ENCODE measurements at regions not wholly inside any gene's neighbourhood (a gene's known extent, or its start where the extent isn't known, plus 50 kb on each side); places are given as distances from the start of the nearest gene placed in this dataset.
"Not testable (repeated sequence)": the region's sequence is repeated elsewhere in the genome, so short reads cannot be mapped to it uniquely, and the experiment has no call there.

GRCh38 chrX:51035746-51036145, 125.2 kb downstream of the BMP15 start:
- no peak for DNase-seq
- no peaks in the 10 kb centered on the region for H3K4me1 Mint-ChIP-seq
- no peaks in the 10 kb centered on the region for H3K9me3 Mint-ChIP-seq
- ChIA-PET CTCF (no interaction called here), POLR2A (no interaction called here)
- H3K4me3 Mint-ChIP-seq, result no peak overlapping the region
- H3K27ac Mint-ChIP-seq, result no peak overlapping the region
- H3K27me3 Mint-ChIP-seq, result no peaks in the 10 kb centered on the region
- no peaks in the 10 kb centered on the region for H3K36me3 Mint-ChIP-seq (ENCODE audit: low read depth)

GRCh38 chrX:51047950-51048349, 137.4 kb downstream of the BMP15 start:
- ChIA-PET CTCF (no interaction called here), POLR2A (no interaction called here)
- Mint-ChIP-seq H3K36me3 (ENCODE audit: low read depth) (no peaks in the 10 kb centered on the region), H3K4me1 (no peaks in the 10 kb centered on the region), H3K4me3 (no peak overlapping the region), H3K27ac (no peak overlapping the region), H3K9me3 (no peaks in the 10 kb centered on the region), H3K27me3 (peaks cover 5% of the 10 kb centered on the region)
- DNase-seq, result no peak

- Mint-ChIP-seq H3K27me3 (no peaks in the 10 kb centered on the region), H3K36me3 (ENCODE audit: low read depth) (no peaks in the 10 kb centered on the region), H3K4me1 (no peaks in the 10 kb centered on the region), H3K4me3 (no peak overlapping the region), H3K9me3 (no peaks in the 10 kb centered on the region), H3K27ac (no peak overlapping the region)
- no peak for DNase-seq
- POLR2A ChIA-PET, result no interaction called here
- CTCF ChIA-PET, result no interaction called here
Measured at GRCh38 chrX:51053741-51054140, 143.2 kb downstream of the BMP15 start.

- ChIA-PET CTCF (no interaction called here), POLR2A (no interaction called here)
- no peaks in the 10 kb centered on the region for H3K4me1 Mint-ChIP-seq
- no peaks in the 10 kb centered on the region for H3K36me3 Mint-ChIP-seq (ENCODE audit: low read depth)
- no peaks in the 10 kb centered on the region for H3K27me3 Mint-ChIP-seq
- no peak for DNase-seq
- no peaks in the 10 kb centered on the region for H3K9me3 Mint-ChIP-seq
- H3K27ac Mint-ChIP-seq, result no peak overlapping the region
- H3K4me3 Mint-ChIP-seq, result no peak overlapping the region
Measured at GRCh38 chrX:51098046-51098445, 187.5 kb downstream of the BMP15 start.

- H3K27ac Mint-ChIP-seq; H3K9me3 Mint-ChIP-seq; H3K36me3 Mint-ChIP-seq (ENCODE audit: low read depth); H3K4me1 Mint-ChIP-seq; DNase-seq; POLR2A ChIA-PET; CTCF ChIA-PET; H3K4me3 Mint-ChIP-seq; H3K27me3 Mint-ChIP-seq: not testable (repeated sequence)
Measured at GRCh38 chrX:51119058-51119926, 208.8 kb downstream of the BMP15 start.

- H3K27ac Mint-ChIP-seq; H3K36me3 Mint-ChIP-seq (ENCODE audit: low read depth); CTCF ChIA-PET; H3K9me3 Mint-ChIP-seq; H3K4me1 Mint-ChIP-seq; H3K27me3 Mint-ChIP-seq; POLR2A ChIA-PET; DNase-seq; H3K4me3 Mint-ChIP-seq: not testable (repeated sequence)
Measured at GRCh38 chrX:51125743-51126142, 206.9 kb upstream of the NUDT10 start.

GRCh38 chrX:51144828-51145442, 187.7 kb upstream of the NUDT10 start:
- Mint-ChIP-seq H3K9me3 (no peaks in the 10 kb centered on the region), H3K27me3 (peaks cover 23% of the 10 kb centered on the region), H3K4me3 (no peak overlapping the region), H3K27ac (no peak overlapping the region), H3K36me3 (ENCODE audit: low read depth) (no peaks in the 10 kb centered on the region), H3K4me1 (peaks cover 2% of the 10 kb centered on the region)
- CTCF ChIA-PET, result no interaction called here
- peak; percentile 44 for DNase-seq
- POLR2A ChIA-PET, result no interaction called here

GRCh38 chrX:51148848-51149247, 183.8 kb upstream of the NUDT10 start:
- Mint-ChIP-seq H3K9me3 (no peaks in the 10 kb centered on the region), H3K27me3 (peaks cover 14% of the 10 kb centered on the region), H3K4me1 (no peaks in the 10 kb centered on the region), H3K36me3 (ENCODE audit: low read depth) (no peaks in the 10 kb centered on the region), H3K4me3 (no peak overlapping the region), H3K27ac (no peak overlapping the region)
- POLR2A ChIA-PET, result no interaction called here
- no peak for DNase-seq
- CTCF ChIA-PET, result no interaction called here

GRCh38 chrX:51151734-51152133, 180.9 kb upstream of the NUDT10 start:
- POLR2A ChIA-PET, result no interaction called here

GRCh38 chrX:51155157-51155556, 177.5 kb upstream of the NUDT10 start:
- CTCF ChIA-PET, result no interaction called here
- POLR2A ChIA-PET, result no interaction called here
- no peak for DNase-seq

More at GRCh38 chrX:51151734-51152133, 180.9 kb upstream of the NUDT10 start:
- Mint-ChIP-seq H3K4me1 (no peaks in the 10 kb centered on the region), H3K36me3 (ENCODE audit: low read depth) (no peaks in the 10 kb centered on the region), H3K4me3 (no peak overlapping the region), H3K27me3 (peaks cover 14% of the 10 kb centered on the region), H3K9me3 (no peaks in the 10 kb centered on the region), H3K27ac (no peak overlapping the region)
- CTCF ChIA-PET, result no interaction called here
- no peak for DNase-seq

GRCh38 chrX:51155566-51155965, 177.1 kb upstream of the NUDT10 start:
- H3K4me1 Mint-ChIP-seq, result no peaks in the 10 kb centered on the region
- ChIA-PET CTCF (no interaction called here), POLR2A (no interaction called here)
- H3K36me3 Mint-ChIP-seq (ENCODE audit: low read depth), result no peaks in the 10 kb centered on the region
- H3K27ac Mint-ChIP-seq, result no peak overlapping the region
- H3K9me3 Mint-ChIP-seq, result no peaks in the 10 kb centered on the region
- no peak for DNase-seq
- H3K27me3 Mint-ChIP-seq, result peaks cover 5% of the 10 kb centered on the region
- no peak overlapping the region for H3K4me3 Mint-ChIP-seq

More at GRCh38 chrX:51155157-51155556, 177.5 kb upstream of the NUDT10 start:
- Mint-ChIP-seq H3K36me3 (ENCODE audit: low read depth) (no peaks in the 10 kb centered on the region), H3K27ac (no peak overlapping the region), H3K4me3 (no peak overlapping the region), H3K9me3 (no peaks in the 10 kb centered on the region), H3K27me3 (peaks cover 5% of the 10 kb centered on the region), H3K4me1 (no peaks in the 10 kb centered on the region)

- DNase-seq, result no peak
- Mint-ChIP-seq H3K4me1 (no peaks in the 10 kb centered on the region), H3K9me3 (no peaks in the 10 kb centered on the region), H3K4me3 (no peak overlapping the region), H3K27ac (no peak overlapping the region), H3K36me3 (ENCODE audit: low read depth) (no peaks in the 10 kb centered on the region), H3K27me3 (no peaks in the 10 kb centered on the region)
- CTCF ChIA-PET, result no interaction called here
- POLR2A ChIA-PET, result no interaction called here
Measured at GRCh38 chrX:51158231-51158630, 174.4 kb upstream of the NUDT10 start.

GRCh38 chrX:51159378-51159777, 173.2 kb upstream of the NUDT10 start:
- DNase-seq; H3K9me3 Mint-ChIP-seq; H3K27me3 Mint-ChIP-seq; H3K36me3 Mint-ChIP-seq (ENCODE audit: low read depth); POLR2A ChIA-PET; H3K4me1 Mint-ChIP-seq; H3K27ac Mint-ChIP-seq; H3K4me3 Mint-ChIP-seq; CTCF ChIA-PET: not testable (repeated sequence)

- no peak overlapping the region for H3K27ac Mint-ChIP-seq
- POLR2A ChIA-PET, result no interaction called here
- H3K27me3 Mint-ChIP-seq, result no peaks in the 10 kb centered on the region
- H3K36me3 Mint-ChIP-seq (ENCODE audit: low read depth), result no peaks in the 10 kb centered on the region
- no peaks in the 10 kb centered on the region for H3K9me3 Mint-ChIP-seq
- DNase-seq, result no peak
- H3K4me3 Mint-ChIP-seq, result no peak overlapping the region
- no peaks in the 10 kb centered on the region for H3K4me1 Mint-ChIP-seq
- CTCF ChIA-PET, result no interaction called here
Measured at GRCh38 chrX:51163730-51164129, 168.9 kb upstream of the NUDT10 start.

Data from activated CD4-positive, alpha-beta T cell treated with anti-CD3 and anti-CD28 coated beads, Interleukin-2, amount 10 ng/mL, durations not matched to agents 7 days and 5 days (primary cell).